ENCODE measurements at regions not wholly inside any gene's neighbourhood (a gene's known extent, or its start where the extent isn't known, plus 50 kb on each side); places are given as distances from the start of the nearest gene placed in this dataset.

GRCh38 chr2:120921457-120921856 is 185.8 kb downstream of the GLI2 start:
- in situ Hi-C loops (cut with MboI; ENCODE audit: low sequenced_read_pairs, unreplicated experiment) = no loop called here
- DNase-seq (ENCODE audit: low spot score) = no peak
- TF ChIP-seq CTCF (IDR thresholded peaks at IDR 0.05; ENCODE audit: borderline replicate concordance, control extremely low read depth, extremely low read depth, insufficient read depth, missing control alignments) = no peak

- no peak for TF ChIP-seq CTCF (IDR thresholded peaks at IDR 0.05; ENCODE audit: borderline replicate concordance, control extremely low read depth, extremely low read depth, insufficient read depth, missing control alignments)
- no peak for DNase-seq (ENCODE audit: low spot score)
- in situ Hi-C loops (cut with MboI; ENCODE audit: low sequenced_read_pairs, unreplicated experiment) = no loop called here
These were observed 187.1 kb downstream of the GLI2 start for GRCh38 chr2:120922571-120923332.

GRCh38 chr2:120923426-120923825 is 187.8 kb downstream of the GLI2 start:
- no peak for TF ChIP-seq CTCF (IDR thresholded peaks at IDR 0.05; ENCODE audit: borderline replicate concordance, control extremely low read depth, extremely low read depth, insufficient read depth, missing control alignments)
- no peak for DNase-seq (ENCODE audit: low spot score)
- in situ Hi-C loops (cut with MboI; ENCODE audit: low sequenced_read_pairs, unreplicated experiment) = no loop called here

GRCh38 chr2:120924924-120925323 is 189.3 kb downstream of the GLI2 start:
- no peak for TF ChIP-seq CTCF (IDR thresholded peaks at IDR 0.05; ENCODE audit: borderline replicate concordance, control extremely low read depth, extremely low read depth, insufficient read depth, missing control alignments)
- in situ Hi-C loops (cut with MboI; ENCODE audit: low sequenced_read_pairs, unreplicated experiment) = no loop called here
- no peak for DNase-seq (ENCODE audit: low spot score)

- DNase-seq (ENCODE audit: low spot score) = no peak
- no peak for TF ChIP-seq CTCF (IDR thresholded peaks at IDR 0.05; ENCODE audit: borderline replicate concordance, control extremely low read depth, extremely low read depth, insufficient read depth, missing control alignments)
- in situ Hi-C loops (cut with MboI; ENCODE audit: low sequenced_read_pairs, unreplicated experiment) = no loop called here
These were observed 191.0 kb downstream of the GLI2 start for GRCh38 chr2:120926463-120927264.

- in situ Hi-C loops (cut with MboI; ENCODE audit: low sequenced_read_pairs, unreplicated experiment) = no loop called here
- TF ChIP-seq CTCF (IDR thresholded peaks at IDR 0.05; ENCODE audit: borderline replicate concordance, control extremely low read depth, extremely low read depth, insufficient read depth, missing control alignments) = no peak
- no peak for DNase-seq (ENCODE audit: low spot score)
These were observed 191.6 kb downstream of the GLI2 start for GRCh38 chr2:120927265-120927628.
